HEK293 (cell line): ENCODE measurements at regions not wholly inside any gene's neighbourhood (a gene's known extent, or its start where the extent isn't known, plus 50 kb on each side); places are given as distances from the start of the nearest gene placed in this dataset.

ENCODE experiments used
- CTCF ChIA-PET: fragments of 350-600 bp; formaldehyde crosslinking; extraction: SDS; loops from one replicate; lab custom pipeline; 2021; ENCODE audit warnings: antibody characterized with exemption; lab: Yijun Ruan, JAX
- POLR2A ChIA-PET: fragments of 300-600 bp; formaldehyde crosslinking; extraction: SDS; loops from one replicate; lab custom pipeline; 2020; ENCODE audit warnings: antibody characterized with exemption, inconsistent platforms; lab: Yijun Ruan, JAX
- H3K27ac ChIP-seq: fragments of 200-500 bp; sonication (Bioruptor generic); 2 replicates; pipeline ENCODE4 v1.5.1; 2014; ENCODE audit warnings: low read depth, low read length, control low read depth, inconsistent platforms; ENCODE audit errors: extremely low read depth
- H3K36me3 ChIP-seq, 2 experiments: fragments of 200-500 bp in 1 of 2; sonication (Bioruptor generic) in 1 of 2; 1 replicate in 1 of 2; 2 replicates in 1 of 2; pipeline ENCODE4 v1.5.1; 2014 to 2017; ENCODE audit warnings: inconsistent platforms in 2 of 2, low read length in 2 of 2; ENCODE audit not compliant: control insufficient read depth in 2 of 2, insufficient read depth in 1 of 2
- H3K4me1 ChIP-seq: fragments of 200-500 bp; sonication (Bioruptor generic); 2 replicates; pipeline ENCODE4 v1.5.1; 2014; ENCODE audit warnings: mild to moderate bottlenecking, low read length, inconsistent platforms; ENCODE audit not compliant: control insufficient read depth, insufficient read depth
- H3K4me3 ChIP-seq: 2 replicates; pipeline ENCODE4 v1.5.1; 2011; ENCODE audit warnings: low read depth, mild to moderate bottlenecking, control low read depth, low read length, moderate library complexity
- H3K9me3 ChIP-seq: fragments of 200-500 bp; sonication (Bioruptor generic); 2 replicates; pipeline ENCODE4 v1.5.1; 2014; ENCODE audit warnings: low read depth, low read length, inconsistent platforms; ENCODE audit not compliant: control insufficient read depth, insufficient read depth
- IKZF3 ChIP-seq: fragments of 450-650 bp; IDR thresholded peaks from 2 replicates; pipeline ENCODE4 v1.5.0; 2018; ENCODE audit warnings: missing biosample characterization, mild to moderate bottlenecking, missing genetic modification characterization, moderate library complexity
- SCRT1 ChIP-seq: fragments of 450-650 bp; formaldehyde crosslinking; IDR thresholded peaks from 2 replicates; pipeline ENCODE4 v1.5.1; 2016; ENCODE audit warnings: missing biosample characterization, missing genetic modification characterization, borderline replicate concordance
- SETDB1 ChIP-seq: IDR thresholded peaks from one replicate; pipeline ENCODE4 v1.6.1; 2017; ENCODE audit warnings: mild to moderate bottlenecking, low read length, moderate library complexity, mixed read lengths; ENCODE audit not compliant: insufficient read length
- SP2 ChIP-seq: fragments of 450-650 bp; formaldehyde crosslinking; IDR thresholded peaks from 2 replicates; pipeline ENCODE4 v1.5.1; 2016; ENCODE audit warnings: missing biosample characterization, missing genetic modification characterization
- TSHZ1 ChIP-seq: fragments of 450-650 bp; formaldehyde crosslinking; IDR thresholded peaks from 2 replicates; pipeline ENCODE4 v1.5.1; 2016; ENCODE audit warnings: missing biosample characterization, missing genetic modification characterization, borderline replicate concordance
- ZNF132 ChIP-seq: fragments of 450-650 bp; formaldehyde crosslinking; IDR thresholded peaks from 2 replicates; pipeline ENCODE4 v1.5.1; 2017; ENCODE audit warnings: missing biosample characterization, missing genetic modification characterization, borderline replicate concordance
- ZNF19 ChIP-seq: fragments of 450-650 bp; formaldehyde crosslinking; IDR thresholded peaks from 2 replicates; pipeline ENCODE4; 2016; ENCODE audit warnings: missing biosample characterization, missing genetic modification characterization, low read depth
- ZNF324 ChIP-seq: fragments of 450-650 bp; formaldehyde crosslinking; IDR thresholded peaks from 2 replicates; pipeline ENCODE4 v1.5.1; 2016; ENCODE audit warnings: missing biosample characterization, missing genetic modification characterization
- ZNF362 ChIP-seq: fragments of 450-650 bp; formaldehyde crosslinking; IDR thresholded peaks from 2 replicates; pipeline ENCODE4 v1.5.1; 2016; ENCODE audit warnings: missing biosample characterization, missing genetic modification characterization
- ZNF48 ChIP-seq: fragments of 450-650 bp; formaldehyde crosslinking; IDR thresholded peaks from 2 replicates; pipeline ENCODE4 v1.5.1; 2016; ENCODE audit warnings: missing biosample characterization, missing genetic modification characterization
- ZNF670 ChIP-seq: fragments of 450-650 bp; formaldehyde crosslinking; IDR thresholded peaks from 2 replicates; pipeline ENCODE4 v1.5.1; 2016; ENCODE audit warnings: missing biosample characterization, missing genetic modification characterization, low read depth
- ZNF777 ChIP-seq: fragments of 450-650 bp; formaldehyde crosslinking; IDR thresholded peaks from 2 replicates; pipeline ENCODE4 v1.5.1; 2017; ENCODE audit warnings: missing biosample characterization, missing genetic modification characterization, borderline replicate concordance
- ZSCAN5A ChIP-seq: fragments of 450-650 bp; formaldehyde crosslinking; IDR thresholded peaks from 2 replicates; pipeline ENCODE4 v1.5.1; 2016; ENCODE audit warnings: missing biosample characterization, missing genetic modification characterization
- TF ChIP-seq, protein P1 (sequence below): fragments of 450-650 bp; formaldehyde crosslinking; IDR thresholded peaks from 2 replicates; pipeline ENCODE4 v1.5.1; 2017; ENCODE audit warnings: missing biosample characterization, mild to moderate bottlenecking, missing genetic modification characterization, moderate library complexity
- TF ChIP-seq, protein P2 (sequence below): sonication (generic); formaldehyde crosslinking; IDR thresholded peaks from 2 replicates; pipeline ENCODE4 v1.8.1; 2022; ENCODE audit warnings: mild to moderate bottlenecking, moderate library complexity, missing genetic modification reagents

- CTCF ChIA-PET = no interaction called here
- POLR2A ChIA-PET = no interaction called here
- Histone ChIP-seq H3K27ac (no peak overlapping the region), H3K9me3 (no peaks in the 10 kb centered on the region), H3K4me3 (no peak overlapping the region), H3K36me3 (no peaks in the 10 kb centered on the region), H3K4me1 (no peaks in the 10 kb centered on the region)
- TF ChIP-seq, protein P1, sequence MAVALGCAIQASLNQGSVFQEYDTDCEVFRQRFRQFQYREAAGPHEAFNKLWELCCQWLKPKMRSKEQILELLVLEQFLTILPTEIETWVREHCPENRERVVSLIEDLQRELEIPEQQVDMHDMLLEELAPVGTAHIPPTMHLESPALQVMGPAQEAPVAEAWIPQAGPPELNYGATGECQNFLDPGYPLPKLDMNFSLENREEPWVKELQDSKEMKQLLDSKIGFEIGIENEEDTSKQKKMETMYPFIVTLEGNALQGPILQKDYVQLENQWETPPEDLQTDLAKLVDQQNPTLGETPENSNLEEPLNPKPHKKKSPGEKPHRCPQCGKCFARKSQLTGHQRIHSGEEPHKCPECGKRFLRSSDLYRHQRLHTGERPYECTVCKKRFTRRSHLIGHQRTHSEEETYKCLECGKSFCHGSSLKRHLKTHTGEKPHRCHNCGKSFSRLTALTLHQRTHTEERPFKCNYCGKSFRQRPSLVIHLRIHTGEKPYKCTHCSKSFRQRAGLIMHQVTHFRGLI = no peak
- TF ChIP-seq SETDB1 (no peak), ZNF324 (no peak), IKZF3 (tag by site-specific recombination) (no peak), ZNF48 (no peak), ZNF777 (tag by site-specific recombination) (no peak), ZNF670 (tag by site-specific recombination) (no peak), ZNF132 (tag by site-specific recombination) (no peak), TSHZ1 (tag by site-specific recombination) (no peak), SP2 (tag by site-specific recombination) (no peak), SCRT1 (tag by site-specific recombination) (no peak), ZNF19 (tag by site-specific recombination) (no peak), ZSCAN5A (tag by site-specific recombination) (no peak), ZNF362 (tag by site-specific recombination) (no peak)
- TF ChIP-seq, protein P2, sequence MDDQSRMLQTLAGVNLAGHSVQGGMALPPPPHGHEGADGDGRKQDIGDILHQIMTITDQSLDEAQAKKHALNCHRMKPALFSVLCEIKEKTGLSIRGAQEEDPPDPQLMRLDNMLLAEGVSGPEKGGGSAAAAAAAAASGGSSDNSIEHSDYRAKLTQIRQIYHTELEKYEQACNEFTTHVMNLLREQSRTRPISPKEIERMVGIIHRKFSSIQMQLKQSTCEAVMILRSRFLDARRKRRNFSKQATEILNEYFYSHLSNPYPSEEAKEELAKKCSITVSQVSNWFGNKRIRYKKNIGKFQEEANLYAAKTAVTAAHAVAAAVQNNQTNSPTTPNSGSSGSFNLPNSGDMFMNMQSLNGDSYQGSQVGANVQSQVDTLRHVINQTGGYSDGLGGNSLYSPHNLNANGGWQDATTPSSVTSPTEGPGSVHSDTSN (CRISPR knock-in tag) = no peak
Observed at GRCh38 chr10:131436458-131436857, 124.9 kb upstream of the TCERG1L start.
